ENCODE measurements at regions not wholly inside any gene's neighbourhood (a gene's known extent, or its start where the extent isn't known, plus 50 kb on each side); places are given as distances from the start of the nearest gene placed in this dataset.

DNA sequence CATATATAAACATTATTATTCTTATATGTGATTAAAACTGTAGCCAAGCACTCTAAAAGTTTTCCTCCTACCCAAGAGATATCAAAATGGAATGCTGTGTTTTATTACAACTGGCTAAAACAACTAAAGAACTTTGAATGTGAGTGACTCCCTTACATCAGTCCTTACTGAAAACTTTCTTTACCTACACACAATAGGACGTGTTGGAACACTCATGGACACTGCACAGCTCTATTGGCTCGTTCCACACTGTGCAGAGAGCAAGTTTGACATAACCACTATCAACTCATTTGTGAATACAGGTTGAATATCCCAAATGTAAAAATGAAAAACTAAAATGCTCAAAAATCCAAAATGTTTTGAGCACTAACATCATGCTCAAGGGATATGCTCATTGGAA is 650.6 kb downstream of the SLC4A3 start:
- no peak for DNase-seq (ENCODE audit: low read depth in 3 of 3)

DNA sequence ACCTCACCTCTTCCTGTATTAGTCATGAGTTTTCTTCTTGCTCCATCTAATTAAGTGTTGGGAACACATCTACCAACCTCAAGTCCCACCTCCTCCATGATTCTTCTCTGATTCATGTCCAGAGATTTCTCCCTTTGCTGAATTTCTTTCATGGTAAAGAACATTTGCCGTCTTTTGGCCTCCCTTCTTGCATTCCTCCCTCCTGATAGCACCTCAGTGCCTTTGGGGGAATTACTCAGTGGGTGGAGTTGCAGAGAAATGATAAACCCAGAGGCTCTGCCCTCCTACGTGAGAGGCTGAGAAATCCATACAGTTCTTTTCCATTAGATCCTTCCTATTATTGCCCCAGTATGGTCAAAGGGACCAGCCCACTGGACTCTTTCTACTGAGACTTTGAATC is 651.9 kb downstream of the SLC4A3 start:
- DNase-seq (ENCODE audit: low read depth in 3 of 3): no peak

- DNase-seq (ENCODE audit: low read depth in 3 of 3): no peak
These were observed 652.4 kb downstream of the SLC4A3 start for GRCh38 chr2:220279840-220280239.

DNA sequence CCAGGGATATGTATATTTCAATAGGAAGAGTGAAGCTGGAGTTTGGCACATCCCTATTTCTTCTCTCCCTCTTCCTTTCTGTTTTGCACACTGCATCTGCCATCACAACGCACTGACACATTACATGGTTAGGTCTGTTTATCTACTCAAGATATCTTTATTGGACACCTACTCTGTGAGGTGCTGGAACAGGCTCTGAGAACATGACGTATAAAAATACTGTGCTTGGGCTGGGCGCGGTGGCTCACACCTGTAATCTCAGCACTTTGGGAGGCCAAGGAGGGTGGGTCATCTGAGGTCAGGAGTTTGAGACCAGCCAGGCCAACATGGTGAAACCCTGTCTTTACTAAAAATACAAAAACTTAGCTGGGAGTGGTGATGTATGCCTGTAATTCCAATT is 653.3 kb downstream of the SLC4A3 start:
- no peak for DNase-seq (ENCODE audit: low read depth in 3 of 3)

DNA sequence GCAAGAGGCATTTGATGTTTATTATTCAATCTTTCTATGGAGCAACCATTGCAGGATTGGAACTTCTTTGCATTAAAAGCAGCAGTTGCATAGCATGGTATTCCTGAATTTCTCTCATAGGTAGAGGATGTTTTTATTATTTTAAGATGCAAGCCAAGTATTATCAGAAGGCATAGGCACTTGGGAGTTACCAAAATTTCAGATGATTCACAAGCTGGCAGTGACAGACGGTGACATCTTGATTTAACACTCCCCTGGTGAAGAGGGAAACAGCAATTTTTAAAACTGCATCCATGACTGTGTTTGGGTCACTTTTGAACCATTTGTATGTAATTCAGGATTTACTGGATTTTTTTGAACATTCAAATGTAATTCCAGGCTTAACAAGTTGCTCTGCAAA is 654.3 kb downstream of the SLC4A3 start:
- DNase-seq (ENCODE audit: low read depth in 3 of 3): no peak

GRCh38 chr2:220282236-220282635 is 654.8 kb downstream of the SLC4A3 start:
- no peak for DNase-seq (ENCODE audit: low read depth in 3 of 3)

DNA sequence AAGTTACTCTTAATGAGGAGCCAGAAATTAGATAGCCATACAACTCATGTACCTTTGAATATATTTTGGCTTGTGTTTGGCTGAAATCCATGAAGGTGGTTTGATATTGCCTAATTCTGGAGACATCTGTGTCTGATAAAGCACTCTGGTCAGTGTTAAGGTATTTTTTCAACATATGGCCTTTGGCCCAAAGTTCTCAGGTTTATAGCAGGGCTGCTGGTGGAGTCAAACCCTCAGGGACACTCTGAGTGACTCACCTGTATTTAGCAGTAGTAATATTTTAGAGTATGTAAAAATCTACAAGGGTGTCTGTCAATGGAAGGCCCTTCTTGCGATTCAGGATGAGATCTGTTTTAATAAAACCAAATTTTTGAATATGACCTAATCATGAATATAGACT is 666.5 kb downstream of the SLC4A3 start:
- no peak for DNase-seq (ENCODE audit: low read depth in 3 of 3)

GRCh38 chr2:220296174-220296573 is 668.7 kb downstream of the SLC4A3 start:
- no peak for DNase-seq (ENCODE audit: low read depth in 3 of 3)

- no peak for DNase-seq (ENCODE audit: low read depth in 3 of 3)
These were observed 669.7 kb downstream of the SLC4A3 start for GRCh38 chr2:220297093-220297492.

DNA sequence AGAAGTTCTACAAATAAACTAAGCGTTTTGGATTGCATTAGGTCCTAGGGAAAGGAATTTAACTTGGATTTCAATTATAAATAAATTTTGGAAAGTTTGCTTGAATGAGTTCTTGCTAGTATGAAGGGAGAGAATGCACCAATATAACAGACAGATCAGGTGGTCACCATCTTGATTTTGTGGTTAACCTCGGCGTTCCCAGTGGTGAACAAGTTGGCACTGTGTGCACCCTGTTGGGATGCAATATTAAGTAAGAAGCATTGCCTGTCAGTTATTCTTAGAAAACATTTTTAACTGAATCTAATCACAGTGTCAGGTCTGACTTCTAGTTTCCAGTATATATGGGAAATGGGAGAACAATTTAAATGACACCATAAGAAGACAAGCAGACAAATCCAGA is 673.4 kb downstream of the SLC4A3 start:
- no peak for DNase-seq (ENCODE audit: low read depth in 3 of 3)

DNA sequence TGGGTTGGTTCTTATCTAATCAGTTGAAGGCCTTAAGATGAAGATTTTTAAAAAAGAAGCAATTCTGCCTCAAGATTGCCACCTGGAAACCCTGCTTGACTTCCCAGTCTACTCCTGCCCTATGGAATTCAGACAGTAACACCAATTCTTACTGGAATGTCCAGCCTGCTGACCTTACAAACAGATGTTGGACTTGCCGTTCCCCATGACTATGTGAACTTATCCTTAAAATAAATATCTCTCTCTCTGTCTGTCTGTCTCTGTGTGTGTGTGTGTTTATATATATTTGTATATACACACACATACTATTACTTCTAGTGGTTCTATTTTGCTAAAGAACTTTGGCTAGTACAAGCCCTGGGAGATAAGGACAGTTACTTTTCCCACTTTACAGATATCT is 675.3 kb downstream of the SLC4A3 start:
- no peak for DNase-seq (ENCODE audit: low read depth in 3 of 3)

DNA sequence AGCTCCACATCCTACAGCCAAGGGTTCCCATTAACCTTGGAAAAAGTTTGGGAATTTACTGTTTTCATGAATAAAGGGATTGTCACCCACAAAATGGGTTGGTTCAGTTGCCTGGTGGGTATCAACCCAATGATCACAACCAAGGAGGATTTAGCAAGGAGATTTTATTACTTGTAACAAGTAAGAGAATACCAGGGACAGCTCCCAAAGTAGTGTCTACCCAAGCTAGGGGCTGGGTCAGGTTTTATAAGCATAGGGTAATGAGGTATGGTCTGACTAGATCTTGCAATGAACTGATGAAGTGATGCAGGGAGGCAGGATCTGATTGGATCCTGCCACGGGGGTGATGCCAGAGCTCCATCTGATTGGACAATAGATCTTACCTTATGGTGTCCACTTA is 681.8 kb downstream of the SLC4A3 start:
- DNase-seq (ENCODE audit: low read depth in 3 of 3): no peak

- DNase-seq (ENCODE audit: low read depth in 3 of 3): no peak
These were observed 683.0 kb downstream of the SLC4A3 start for GRCh38 chr2:220310451-220310861.

DNA sequence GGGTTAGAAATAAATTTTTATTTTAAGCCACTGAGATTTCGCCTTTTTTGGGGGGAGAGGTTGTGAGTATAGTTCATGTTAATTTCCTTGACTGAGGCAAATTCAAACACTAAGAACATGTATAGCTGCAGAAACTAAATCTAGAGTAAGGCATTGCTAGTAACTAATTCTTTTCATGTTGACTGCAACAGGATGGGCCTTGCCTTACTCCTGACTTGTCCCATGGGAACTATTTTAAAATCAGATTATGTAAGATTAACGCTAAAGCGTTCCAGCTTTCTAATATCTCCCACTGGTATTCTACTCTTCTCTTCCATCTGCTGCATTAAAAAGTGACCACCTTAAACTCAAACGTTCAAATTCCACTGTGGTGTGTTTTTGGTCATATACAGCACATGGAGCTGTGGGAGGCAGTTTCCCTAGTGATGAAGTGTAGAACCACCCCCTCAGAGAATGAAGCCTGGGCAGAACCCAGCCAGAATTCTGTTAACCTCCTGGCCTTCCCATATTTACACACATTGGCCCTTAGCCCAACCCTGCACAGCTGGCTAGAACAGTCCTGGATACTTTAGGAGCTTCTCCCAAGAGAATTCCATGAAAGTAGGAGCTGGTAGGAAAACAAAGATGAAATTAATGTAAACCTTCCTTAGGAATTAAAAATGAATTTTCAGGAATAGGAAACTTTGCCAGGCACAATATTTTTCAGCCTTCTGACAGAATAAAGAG is 687.8 kb downstream of the SLC4A3 start:
- DNase-seq (ENCODE audit: low read depth in 3 of 3): no peak

GRCh38 chr2:220318037-220318436 is 690.6 kb downstream of the SLC4A3 start:
- DNase-seq (ENCODE audit: low read depth in 3 of 3): no peak

DNA sequence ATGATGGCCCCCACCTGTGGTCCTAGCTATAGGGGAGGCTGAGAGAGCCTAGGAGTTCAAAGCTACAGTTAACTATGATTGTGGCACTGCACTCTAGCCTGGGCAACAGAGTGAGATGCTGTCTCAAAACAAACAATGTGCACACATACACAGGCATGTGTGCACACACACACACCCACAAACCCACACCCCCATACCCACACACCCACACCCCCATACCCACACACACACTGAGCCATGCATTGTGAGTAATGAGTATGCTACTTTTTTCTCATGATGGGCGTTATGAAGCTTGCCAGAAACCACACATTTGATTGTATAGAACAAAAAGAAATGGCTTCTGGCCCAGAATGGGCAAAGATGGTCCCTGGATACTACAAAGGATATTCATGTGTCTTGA is 691.1 kb downstream of the SLC4A3 start:
- no peak for DNase-seq (ENCODE audit: low read depth in 3 of 3)

GRCh38 chr2:220320326-220320725 is 692.9 kb downstream of the SLC4A3 start:
- no peak for DNase-seq (ENCODE audit: low read depth in 3 of 3)

GRCh38 chr2:220332886-220333285 is 705.5 kb downstream of the SLC4A3 start:
- no peak for DNase-seq (ENCODE audit: low read depth in 3 of 3)

DNA sequence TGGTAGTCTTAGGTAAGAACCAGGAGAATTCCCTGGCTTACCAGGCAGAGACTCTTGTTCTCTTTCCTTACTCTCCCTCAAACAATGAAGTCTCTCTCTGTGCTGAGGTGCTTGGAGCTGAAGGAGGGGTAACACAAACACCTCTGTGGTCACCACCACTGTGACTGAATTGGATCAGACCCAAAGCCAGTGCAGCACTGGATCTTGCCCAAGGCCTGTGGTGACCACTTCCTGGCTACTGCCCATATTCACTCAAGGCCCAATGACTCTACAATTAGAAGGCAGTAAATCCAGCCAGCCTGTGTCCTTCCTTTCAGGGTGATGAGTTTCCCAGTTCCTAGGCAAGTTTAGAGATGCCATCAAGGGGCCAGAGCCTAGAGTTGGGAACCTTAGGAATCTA is 706.8 kb downstream of the SLC4A3 start:
- no peak for DNase-seq (ENCODE audit: low read depth in 3 of 3)

DNA sequence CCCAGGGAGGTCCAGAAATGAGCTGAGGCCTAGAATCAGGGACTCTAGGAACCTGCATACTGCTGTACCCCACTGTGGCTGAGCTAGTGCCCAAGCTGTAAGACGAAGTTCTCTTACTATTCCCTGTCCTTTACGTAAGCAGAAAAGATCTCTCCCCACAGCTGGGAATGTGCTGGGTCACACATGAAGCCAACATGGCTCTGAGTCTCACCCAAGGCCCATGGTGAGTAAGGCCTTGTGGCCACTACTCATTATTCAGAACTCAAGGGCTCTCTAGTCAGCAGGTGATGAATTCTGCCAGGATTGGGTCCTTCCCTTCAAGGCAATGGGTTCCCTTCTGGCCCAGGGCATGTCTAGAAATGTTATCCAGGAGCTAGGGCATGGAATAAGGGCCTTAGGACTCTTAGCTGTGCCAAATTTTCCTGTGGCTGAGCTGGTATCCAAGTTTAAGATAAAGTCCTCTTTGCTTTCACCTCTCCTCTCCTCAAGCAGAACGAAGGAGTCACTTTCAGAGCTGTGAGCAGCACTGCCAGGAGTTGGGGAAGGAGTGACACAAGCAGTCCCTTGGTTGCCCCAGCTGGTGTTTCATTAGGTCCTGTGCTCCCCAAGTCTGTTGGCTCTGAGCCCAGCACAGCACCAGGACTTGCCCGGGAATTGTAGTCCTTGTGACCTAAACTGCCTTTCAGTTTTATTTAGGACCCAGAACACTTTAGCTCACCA is 707.6 kb downstream of the SLC4A3 start:
- no peak for DNase-seq (ENCODE audit: low read depth in 3 of 3)

GRCh38 chr2:220335591-220335915 is 708.1 kb downstream of the SLC4A3 start:
- DNase-seq (ENCODE audit: low read depth in 3 of 3): no peak

DNA sequence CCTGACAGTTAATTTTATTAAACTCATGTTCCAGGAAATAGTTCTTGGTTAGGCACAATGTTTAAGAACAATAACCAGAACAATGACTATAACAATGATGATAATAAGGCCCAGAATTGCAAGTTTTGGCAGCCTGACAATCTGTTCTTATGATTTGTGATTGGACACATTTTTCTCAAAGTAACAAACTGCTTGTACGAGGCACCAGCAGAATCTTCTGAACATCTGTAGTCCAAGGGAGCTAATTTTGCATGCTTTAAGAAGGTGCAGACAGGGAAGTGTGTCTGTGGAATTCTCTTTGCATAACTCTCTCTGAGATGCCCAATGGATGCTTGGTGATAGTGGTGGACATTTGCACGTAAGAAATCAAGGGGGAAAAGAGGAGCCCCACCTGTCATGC is 709.3 kb downstream of the SLC4A3 start:
- DNase-seq (ENCODE audit: low read depth in 3 of 3): no peak

- no peak for DNase-seq (ENCODE audit: low read depth in 3 of 3)
These were observed 710.4 kb downstream of the SLC4A3 start for GRCh38 chr2:220337611-220338440.
